HCT116 (cell line): ENCODE measurements at regions not wholly inside any gene's neighbourhood (a gene's known extent, or its start where the extent isn't known, plus 50 kb on each side); places are given as distances from the start of the nearest gene placed in this dataset.

Experiments
- ATAC-seq: fragments of 200-7000 bp; cut with Tn5 transposase; 2 replicates; pipeline ENCODE4 v1.9.1; 2020; ENCODE audit warnings: mild to moderate bottlenecking, moderate library complexity
- BruUV-seq: library from RNA; stranded (reverse); fragments of 400-500 nt; replicated peaks from 2 replicates; lab custom pipeline; 2021; lab: Mats Ljungman, UMichigan
- CTCF ChIA-PET: fragments of 300-600 bp; sonication (Branson Sonifier 250); formaldehyde crosslinking; loops from one replicate; lab custom pipeline; 2021; ENCODE audit warnings: antibody characterized with exemption; lab: Charles Lee
- POLR2A ChIA-PET: fragments of 300-600, 350-600 bp; sonication (Branson Sonifier 250); formaldehyde crosslinking; loops from one replicate; lab custom pipeline; 2021; ENCODE audit warnings: antibody characterized with exemption; lab: Charles Lee
- RAD21 ChIA-PET, 2 experiments: fragments of 300-600 bp; sonication (Branson Sonifier 250); formaldehyde crosslinking; loops; one replicate each; lab custom pipeline; 2023; ENCODE audit warnings: low total read pairs in 2 of 2; ENCODE audit not compliant: uncharacterized antibody in 2 of 2, unreplicated experiment in 2 of 2, low non-redundant PET in 1 of 2; lab: Charles Lee
- DNase-seq: peaks from one replicate; pipeline ENCODE4 v3.0.0-alpha.2; 2010; ENCODE audit warnings: low read depth, low spot score
- H2AFZ ChIP-seq: fragments of 200-600 bp; shearing (Covaris generic), sonication (generic); 2 replicates; pipeline ENCODE4 v1.6.1; 2017; ENCODE audit warnings: low read depth, mixed run types, mixed read lengths, antibody characterized with exemption, low read length; ENCODE audit not compliant: poor library complexity, severe bottlenecking
- H3K27ac ChIP-seq: 2 replicates; pipeline ENCODE4 v1.5.1; 2012; ENCODE audit warnings: low read depth, low read length
- H3K27me3 ChIP-seq: fragments of 200-600 bp; sonication (generic); 2 replicates; pipeline ENCODE4 v1.6.1; 2016; ENCODE audit warnings: mixed run types, low read length, mixed read lengths; ENCODE audit not compliant: insufficient read depth
- H3K36me3 ChIP-seq, 2 experiments: fragments of 200-500 bp in 1 of 2; fragments of 200-600 bp in 1 of 2; sonication (Bioruptor generic) in 1 of 2; sonication (generic) in 1 of 2; 2 replicates each; pipeline versions ENCODE4 v1.5.1 to v1.6.1; 2014 to 2016; ENCODE audit warnings: low read length in 2 of 2, inconsistent platforms in 1 of 2, mixed read lengths in 1 of 2, mixed run types in 1 of 2; ENCODE audit not compliant: insufficient read depth in 2 of 2, control insufficient read depth in 1 of 2
- H3K4me1 ChIP-seq, 2 experiments: fragments of 200-600 bp in 1 of 2; sonication (generic) in 1 of 2; 2 replicates each; pipeline versions ENCODE4 v1.5.1 to v1.6.1; 2012 to 2017; ENCODE audit warnings: low read length in 2 of 2, inconsistent platforms in 1 of 2, mild to moderate bottlenecking in 1 of 2, mixed read lengths in 1 of 2, mixed run types in 1 of 2, moderate library complexity in 1 of 2; ENCODE audit not compliant: insufficient read depth in 2 of 2, control insufficient read depth in 1 of 2
- H3K4me2 ChIP-seq: fragments of 200-600 bp; sonication (generic); 2 replicates; pipeline ENCODE4 v1.6.1; 2017; ENCODE audit warnings: mixed run types, low read length, mixed read lengths
- H3K4me3 ChIP-seq, 2 experiments: fragments of 200-600 bp in 1 of 2; sonication (generic) in 1 of 2; replicated peaks in 1 of 2; 2 replicates each; pipeline ENCODE4 v1.5.1; 2011 to 2016; ENCODE audit warnings: low read length in 2 of 2, control low read depth in 1 of 2, low read depth in 1 of 2, mild to moderate bottlenecking in 1 of 2, mixed read lengths in 1 of 2, mixed run types in 1 of 2
- H3K79me2 ChIP-seq: fragments of 200-600 bp; sonication (generic); 2 replicates; pipeline ENCODE4 v1.6.1; 2017; ENCODE audit warnings: mild to moderate bottlenecking, mixed run types, low read length, moderate library complexity, mixed read lengths; ENCODE audit not compliant: insufficient read depth
- H3K9ac ChIP-seq: fragments of 200-600 bp; sonication (generic); 2 replicates; pipeline ENCODE4 v1.6.1; 2016; ENCODE audit warnings: low read length, mixed read lengths
- H3K9me2 ChIP-seq: fragments of 200-600 bp; sonication (generic), shearing (Covaris generic); 2 replicates; pipeline ENCODE4 v1.6.1; 2017; ENCODE audit warnings: mixed run types, mild to moderate bottlenecking, moderate library complexity; ENCODE audit not compliant: insufficient read depth
- H3K9me3 ChIP-seq, 2 experiments: fragments of 200-500 bp in 1 of 2; fragments of 200-600 bp in 1 of 2; sonication (Bioruptor generic) in 1 of 2; sonication (generic) in 1 of 2; 2 replicates each; pipeline ENCODE4 v1.6.1; 2014 to 2017; ENCODE audit warnings: low read length in 2 of 2, mixed read lengths in 2 of 2, inconsistent platforms in 1 of 2, low read depth in 1 of 2, mild to moderate bottlenecking in 1 of 2, mixed run types in 1 of 2, moderate library complexity in 1 of 2; ENCODE audit not compliant: control insufficient read depth in 1 of 2, insufficient read depth in 1 of 2
- H4K20me1 ChIP-seq: fragments of 200-600 bp; sonication (generic), shearing (Covaris generic); 2 replicates; pipeline ENCODE4 v1.6.1; 2017; ENCODE audit warnings: mixed run types, mild to moderate bottlenecking, moderate library complexity; ENCODE audit not compliant: insufficient read depth
- ELF1 ChIP-seq: IDR thresholded peaks from 2 replicates; pipeline ENCODE4 v1.6.1; 2012; ENCODE audit warnings: low read depth, borderline replicate concordance
- EZH2 ChIP-seq: fragments of 200-600 bp; sonication (generic); IDR thresholded peaks from 2 replicates; pipeline ENCODE4 v1.6.1; 2017; ENCODE audit warnings: antibody characterized with exemption, mixed run types
- EZH2phosphoT487 ChIP-seq: fragments of 200-600 bp; IDR thresholded peaks from 2 replicates; pipeline ENCODE4 v1.6.1; 2018; ENCODE audit warnings: antibody characterized with exemption, borderline replicate concordance
- FOSL1 ChIP-seq: IDR thresholded peaks from 2 replicates; pipeline ENCODE4 v1.6.1; 2012; ENCODE audit warnings: low read depth
- JUND ChIP-seq: IDR thresholded peaks from 2 replicates; pipeline ENCODE4 v1.6.1; 2012
- POLR2A ChIP-seq: IDR thresholded peaks from 2 replicates; pipeline ENCODE4 v1.7.0; 2011; ENCODE audit warnings: borderline replicate concordance; ENCODE audit not compliant: insufficient read depth, insufficient read length; ENCODE audit errors: extremely low read depth
- POLR2AphosphoS5 ChIP-seq: IDR thresholded peaks from 2 replicates; pipeline ENCODE4 v1.6.1; 2011; ENCODE audit warnings: mild to moderate bottlenecking, low read depth, low read length, moderate library complexity
- RAD21 ChIP-seq: IDR thresholded peaks from 2 replicates; pipeline ENCODE4 v1.6.1; 2012; ENCODE audit warnings: low read depth, mild to moderate bottlenecking
- REST ChIP-seq: IDR thresholded peaks from 2 replicates; pipeline ENCODE4 v1.6.1; 2012; ENCODE audit warnings: low read depth
- SIN3A ChIP-seq: IDR thresholded peaks from 2 replicates; pipeline ENCODE4 v1.6.1; 2012; ENCODE audit warnings: low read depth
- SP1 ChIP-seq: IDR thresholded peaks from 2 replicates; pipeline ENCODE4 v1.6.1; 2012; ENCODE audit warnings: low read depth
- TCF7L2 ChIP-seq: IDR thresholded peaks from 2 replicates; pipeline ENCODE4 v1.7.0; 2011; ENCODE audit warnings: borderline replicate concordance, inconsistent platforms; ENCODE audit not compliant: insufficient read depth, insufficient read length; ENCODE audit errors: extremely low read depth
- YY1 ChIP-seq: IDR thresholded peaks from 2 replicates; pipeline ENCODE4 v1.6.1; 2011; ENCODE audit warnings: low read length, low read depth, moderate library complexity, mild to moderate bottlenecking; ENCODE audit not compliant: insufficient replicate concordance; ENCODE audit errors: extremely low read depth
- ZFX ChIP-seq: fragments of 450-650 bp; IDR thresholded peaks from 2 replicates; pipeline ENCODE4 v1.6.1; 2017
- ZNF274 ChIP-seq: fragments of 200-500 bp; sonication (Bioruptor generic); IDR thresholded peaks from 2 replicates; pipeline ENCODE4 v1.6.1; 2014; ENCODE audit warnings: mild to moderate bottlenecking, low read depth, low read length, inconsistent platforms
- intact Hi-C: fragments of 100-400 bp; cut with micrococcal nuclease; formaldehyde crosslinking; loops from 2 replicates; pipeline ENCODE4 v1.10.0; 2022
- TF ChIP-seq, protein P1 (sequence below): IDR thresholded peaks from 2 replicates; pipeline ENCODE4 v1.6.1; 2011; ENCODE audit warnings: mild to moderate bottlenecking, low read length, moderate library complexity; ENCODE audit not compliant: insufficient replicate concordance; ENCODE audit errors: extremely low read depth
- TF ChIP-seq, protein P2 (sequence below), 3 experiments: fragments of 200-600 bp in 1 of 3; sonication (generic) in 1 of 3; IDR thresholded peaks in 2 of 3; conservative IDR thresholded peaks in 1 of 3; 2 replicates each; pipeline ENCODE4 v1.5.1; 2012 to 2017; ENCODE audit warnings: low read depth in 2 of 3, low read length in 2 of 3, antibody characterized with exemption in 1 of 3, borderline replicate concordance in 1 of 3, control low read depth in 1 of 3, mild to moderate bottlenecking in 1 of 3, mixed read lengths in 1 of 3, mixed run types in 1 of 3, moderate library complexity in 1 of 3; ENCODE audit not compliant: insufficient read depth in 1 of 3
- TF ChIP-seq, protein P3 (sequence below): IDR thresholded peaks from 2 replicates; pipeline ENCODE4 v1.6.1; 2012

GRCh38 chr16:59305850-59306249 is 571.7 kb upstream of the GOT2 start (continued):
- TF ChIP-seq, protein P1, sequence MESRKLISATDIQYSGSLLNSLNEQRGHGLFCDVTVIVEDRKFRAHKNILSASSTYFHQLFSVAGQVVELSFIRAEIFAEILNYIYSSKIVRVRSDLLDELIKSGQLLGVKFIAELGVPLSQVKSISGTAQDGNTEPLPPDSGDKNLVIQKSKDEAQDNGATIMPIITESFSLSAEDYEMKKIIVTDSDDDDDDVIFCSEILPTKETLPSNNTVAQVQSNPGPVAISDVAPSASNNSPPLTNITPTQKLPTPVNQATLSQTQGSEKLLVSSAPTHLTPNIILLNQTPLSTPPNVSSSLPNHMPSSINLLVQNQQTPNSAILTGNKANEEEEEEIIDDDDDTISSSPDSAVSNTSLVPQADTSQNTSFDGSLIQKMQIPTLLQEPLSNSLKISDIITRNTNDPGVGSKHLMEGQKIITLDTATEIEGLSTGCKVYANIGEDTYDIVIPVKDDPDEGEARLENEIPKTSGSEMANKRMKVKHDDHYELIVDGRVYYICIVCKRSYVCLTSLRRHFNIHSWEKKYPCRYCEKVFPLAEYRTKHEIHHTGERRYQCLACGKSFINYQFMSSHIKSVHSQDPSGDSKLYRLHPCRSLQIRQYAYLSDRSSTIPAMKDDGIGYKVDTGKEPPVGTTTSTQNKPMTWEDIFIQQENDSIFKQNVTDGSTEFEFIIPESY = no peak
- TF ChIP-seq ZFX (no peak), SP1 (no peak), POLR2A (no peak)
- TF ChIP-seq, protein P2, sequence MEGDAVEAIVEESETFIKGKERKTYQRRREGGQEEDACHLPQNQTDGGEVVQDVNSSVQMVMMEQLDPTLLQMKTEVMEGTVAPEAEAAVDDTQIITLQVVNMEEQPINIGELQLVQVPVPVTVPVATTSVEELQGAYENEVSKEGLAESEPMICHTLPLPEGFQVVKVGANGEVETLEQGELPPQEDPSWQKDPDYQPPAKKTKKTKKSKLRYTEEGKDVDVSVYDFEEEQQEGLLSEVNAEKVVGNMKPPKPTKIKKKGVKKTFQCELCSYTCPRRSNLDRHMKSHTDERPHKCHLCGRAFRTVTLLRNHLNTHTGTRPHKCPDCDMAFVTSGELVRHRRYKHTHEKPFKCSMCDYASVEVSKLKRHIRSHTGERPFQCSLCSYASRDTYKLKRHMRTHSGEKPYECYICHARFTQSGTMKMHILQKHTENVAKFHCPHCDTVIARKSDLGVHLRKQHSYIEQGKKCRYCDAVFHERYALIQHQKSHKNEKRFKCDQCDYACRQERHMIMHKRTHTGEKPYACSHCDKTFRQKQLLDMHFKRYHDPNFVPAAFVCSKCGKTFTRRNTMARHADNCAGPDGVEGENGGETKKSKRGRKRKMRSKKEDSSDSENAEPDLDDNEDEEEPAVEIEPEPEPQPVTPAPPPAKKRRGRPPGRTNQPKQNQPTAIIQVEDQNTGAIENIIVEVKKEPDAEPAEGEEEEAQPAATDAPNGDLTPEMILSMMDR (IDR thresholded peaks at IDR 0.05 in 2 of 3, conservative IDR thresholded peaks at IDR 0.05 in 1 of 3; ENCODE audit: borderline replicate concordance in 1 of 3, insufficient read depth in 1 of 3, low read depth in 2 of 3, low read length in 2 of 3) = no peak

DNA sequence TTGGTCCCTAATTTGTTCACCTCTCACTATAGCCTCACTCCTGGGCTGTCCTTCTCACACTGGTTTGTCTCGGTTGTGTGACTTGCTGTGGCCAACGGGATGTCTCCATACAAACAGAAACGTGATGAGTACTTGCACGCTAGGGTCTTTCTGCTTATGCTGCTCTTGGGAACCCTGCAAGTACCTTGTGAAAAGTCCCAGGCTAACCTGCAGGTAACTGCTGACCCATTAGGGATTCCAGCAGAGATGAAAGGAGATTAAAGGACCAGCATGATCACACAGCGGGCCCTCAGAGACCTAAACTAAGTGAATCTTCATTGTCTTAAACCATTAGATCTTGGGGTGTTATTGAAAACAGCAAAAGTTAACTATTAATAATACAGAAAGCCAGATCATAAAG is 562.8 kb upstream of the GOT2 start:
- Histone ChIP-seq H3K9ac (no peak overlapping the region), H3K4me3 (no peak overlapping the region), H4K20me1 (no peaks in the 10 kb centered on the region), H3K4me2 (no peak overlapping the region), H3K79me2 (no peaks in the 10 kb centered on the region), H3K4me1 (no peaks in the 10 kb centered on the region), H3K27me3 (no peaks in the 10 kb centered on the region), H3K9me2 (no peaks in the 10 kb centered on the region), H2AFZ (no peak overlapping the region), H3K36me3 (no peaks in the 10 kb centered on the region), H3K9me3 (peaks cover 0 to 10% of the 10 kb centered on the region in 2 experiments; a peak in 2 of 4 replicates), H3K27ac (no peak overlapping the region)
- intact Hi-C loops = no loop called here
- DNase-seq (no peak), ATAC-seq (no peak)
- RAD21 ChIA-PET = no interaction called here
- POLR2A ChIA-PET = no interaction called here
- CTCF ChIA-PET = no interaction called here
- BruUV-seq = no TSS peak
- TF ChIP-seq EZH2 (no peak), REST (no peak), FOSL1 (no peak), ZNF274 (no peak), ELF1 (no peak), TCF7L2 (no peak), POLR2AphosphoS5 (no peak), JUND (no peak), RAD21 (no peak), POLR2A (no peak), SIN3A (no peak), EZH2phosphoT487 (no peak), YY1 (no peak)
- TF ChIP-seq, protein P3, sequence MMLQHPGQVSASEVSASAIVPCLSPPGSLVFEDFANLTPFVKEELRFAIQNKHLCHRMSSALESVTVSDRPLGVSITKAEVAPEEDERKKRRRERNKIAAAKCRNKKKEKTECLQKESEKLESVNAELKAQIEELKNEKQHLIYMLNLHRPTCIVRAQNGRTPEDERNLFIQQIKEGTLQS = no peak
